BJ (cell line): ENCODE measurements at regions not wholly inside any gene's neighbourhood (a gene's known extent, or its start where the extent isn't known, plus 50 kb on each side); places are given as distances from the start of the nearest gene placed in this dataset.

Experiments used
- CTCF ChIA-PET: fragments of 350-600 bp; formaldehyde crosslinking; extraction: SDS; loops from one replicate; lab custom pipeline; 2021; ENCODE audit warnings: antibody characterized with exemption, inconsistent platforms; lab: Yijun Ruan, JAX
- POLR2A ChIA-PET: fragments of 300-600 bp; sonication (Branson Sonifier 250); formaldehyde crosslinking; extraction: SDS; loops from one replicate; lab custom pipeline; 2021; ENCODE audit warnings: antibody characterized with exemption; lab: Charles Lee
- DNase-seq: peaks from one replicate; pipeline ENCODE4 v3.0.0-alpha.2; 2011; ENCODE audit warnings: low read depth
- H3K27me3 ChIP-seq: 2 replicates; pipeline ENCODE4 v1.6.0; 2011; ENCODE audit warnings: low read length; ENCODE audit not compliant: control insufficient read depth, insufficient read depth
- H3K36me3 ChIP-seq: 2 replicates; pipeline ENCODE4 v1.5.1; 2011; ENCODE audit warnings: low read length; ENCODE audit not compliant: control insufficient read depth, insufficient read depth
- H3K4me3 ChIP-seq: 2 replicates; pipeline ENCODE4 v1.5.1; 2011; ENCODE audit warnings: low read depth, mild to moderate bottlenecking, control low read depth, low read length
- CTCF ChIP-seq: IDR thresholded peaks from 2 replicates; pipeline ENCODE4 v1.5.1; 2011; ENCODE audit warnings: low read depth, mild to moderate bottlenecking, control low read depth, inconsistent platforms, low read length, moderate library complexity; ENCODE audit not compliant: insufficient read depth

- no peak for DNase-seq
- Histone ChIP-seq H3K36me3 (no peaks in the 10 kb centered on the region), H3K27me3 (no peaks in the 10 kb centered on the region), H3K4me3 (no peak overlapping the region)
- TF ChIP-seq CTCF = no peak
- ChIA-PET CTCF (interaction anchor here (1.0 kb wide), 1 partner anchor 9 kb away, joined by 3 read pairs; no protein-coding TSS in a partner anchor), POLR2A (interaction anchor here (0.8 kb wide), 1 partner anchor 31 kb away, joined by 19 read pairs; no protein-coding TSS in a partner anchor)
Measured at GRCh38 chr5:72656331-72656730, 149.1 kb upstream of the ZNF366 start.

- POLR2A ChIA-PET = interaction anchor here (1.1 kb wide), 1 partner anchor 10 kb away, joined by 3 read pairs; no protein-coding TSS in a partner anchor
- CTCF ChIA-PET = interaction anchor here (1.8 to 2.0 kb wide), 2 partner anchors 9 to 164 kb away, joined by 5 to 6 read pairs; no protein-coding TSS in a partner anchor
- no peak for TF ChIP-seq CTCF
- DNase-seq = no peak
- Histone ChIP-seq H3K36me3 (no peaks in the 10 kb centered on the region), H3K4me3 (no peak overlapping the region), H3K27me3 (no peaks in the 10 kb centered on the region)
Measured at GRCh38 chr5:72654231-72654630, 147.0 kb upstream of the ZNF366 start.

GRCh38 chr5:72653586-72653985 lies 146.4 kb upstream of the ZNF366 start:
- Histone ChIP-seq H3K4me3 (no peak overlapping the region), H3K36me3 (no peaks in the 10 kb centered on the region), H3K27me3 (no peaks in the 10 kb centered on the region)
- ChIA-PET POLR2A (no interaction called here), CTCF (interaction anchor here (1.8 to 2.0 kb wide), 2 partner anchors 10 to 165 kb away, joined by 5 to 6 read pairs; no protein-coding TSS in a partner anchor)
- DNase-seq = no peak
- no peak for TF ChIP-seq CTCF

GRCh38 chr5:72651779-72652178 lies 144.6 kb upstream of the ZNF366 start:
- Histone ChIP-seq H3K27me3 (no peaks in the 10 kb centered on the region), H3K4me3 (no peak overlapping the region), H3K36me3 (no peaks in the 10 kb centered on the region)
- DNase-seq = no peak
- no peak for TF ChIP-seq CTCF
- CTCF ChIA-PET = no interaction called here
- POLR2A ChIA-PET = no interaction called here

GRCh38 chr5:72651109-72651508 lies 143.9 kb upstream of the ZNF366 start:
- no peak for TF ChIP-seq CTCF
- Histone ChIP-seq H3K36me3 (no peaks in the 10 kb centered on the region), H3K27me3 (no peaks in the 10 kb centered on the region), H3K4me3 (no peak overlapping the region)
- no peak for DNase-seq
- ChIA-PET CTCF (no interaction called here), POLR2A (no interaction called here)
